NCI-H146 treated with DMSO at 0.1 percent for 48 hours (cell line): ENCODE measurements at regions not wholly inside any gene's neighbourhood (a gene's known extent, or its start where the extent isn't known, plus 50 kb on each side); places are given as distances from the start of the nearest gene placed in this dataset.

Experiments
- DNase-seq: peaks from one replicate; lab custom pipeline; 2025; ENCODE audit not compliant: unreplicated experiment; lab: John Stamatoyannopoulos, UW

DNA sequence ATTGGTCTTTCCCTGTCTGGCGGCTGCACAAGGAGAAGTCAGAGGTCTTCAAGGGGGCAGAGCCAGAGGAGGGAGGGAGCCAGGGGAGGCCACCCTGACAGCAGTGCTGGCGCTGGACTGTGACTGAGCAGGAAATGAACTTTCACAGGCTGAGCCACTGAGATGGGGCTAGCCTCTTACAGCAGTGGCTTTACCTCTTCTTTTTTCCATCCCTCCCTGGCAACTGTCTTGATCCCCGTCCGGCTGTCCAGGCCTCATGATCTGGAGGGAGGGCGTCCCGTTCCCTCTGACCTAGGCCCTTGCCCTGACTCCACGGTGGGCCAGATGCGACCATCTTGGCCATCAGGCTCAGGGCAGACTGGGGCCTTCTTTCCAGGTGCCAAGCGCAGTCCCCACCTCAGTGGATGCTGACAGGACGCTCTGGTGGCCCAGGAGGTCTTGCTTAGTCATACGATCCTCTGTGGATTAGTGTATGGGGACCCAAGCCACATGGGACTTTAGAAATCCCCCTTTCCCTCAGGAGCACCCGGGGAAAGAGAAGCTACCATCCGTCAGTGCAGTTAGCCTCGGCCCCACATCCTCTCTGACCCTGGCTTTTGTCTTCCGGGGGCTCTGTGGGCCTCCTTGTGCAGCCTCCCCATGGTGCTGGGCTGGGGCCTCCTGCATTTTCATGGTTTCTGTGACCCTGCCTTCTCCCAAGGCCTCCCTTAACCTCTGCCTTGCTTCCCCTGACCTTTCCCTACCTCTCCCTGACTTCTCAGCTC lies 57.4 kb upstream of the CCDC167 start:
- DNase-seq = no peak

DNA sequence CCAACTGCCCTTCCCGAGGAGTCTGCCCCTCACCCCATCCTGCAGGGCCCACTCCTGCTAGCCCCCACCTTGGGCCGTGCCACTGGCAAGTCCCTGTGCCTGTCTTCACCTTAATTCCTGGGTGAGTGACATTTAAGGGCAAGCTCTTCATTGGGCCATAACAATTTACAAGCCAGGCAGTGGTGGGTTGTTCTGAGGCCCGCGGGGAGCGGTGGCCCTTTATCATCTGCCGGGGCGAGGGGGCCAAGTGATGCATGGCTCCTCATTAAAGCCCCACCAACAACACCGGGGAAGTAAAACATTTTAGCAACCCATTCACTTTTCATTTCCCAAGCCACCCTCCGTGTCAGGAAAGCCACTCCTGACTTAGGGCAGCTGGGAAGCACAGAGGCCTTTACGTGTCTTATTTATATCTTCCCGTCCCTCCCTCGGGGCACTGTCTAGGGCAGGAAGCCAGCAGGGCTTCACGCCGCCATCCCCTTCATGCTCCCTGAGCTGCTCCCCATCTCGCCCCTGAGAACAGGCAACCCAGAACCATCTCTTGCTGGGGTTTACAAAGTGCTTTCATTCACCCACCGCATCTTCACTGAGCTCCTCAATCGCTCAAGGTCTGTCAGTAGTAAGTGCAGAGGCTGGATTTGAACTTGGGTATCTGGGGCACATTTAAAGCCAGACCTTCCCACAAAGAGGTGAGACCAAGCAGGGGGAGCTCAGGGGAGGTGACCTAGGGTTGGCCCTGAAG lies 55.5 kb upstream of the CCDC167 start:
- DNase-seq = no peak

DNA sequence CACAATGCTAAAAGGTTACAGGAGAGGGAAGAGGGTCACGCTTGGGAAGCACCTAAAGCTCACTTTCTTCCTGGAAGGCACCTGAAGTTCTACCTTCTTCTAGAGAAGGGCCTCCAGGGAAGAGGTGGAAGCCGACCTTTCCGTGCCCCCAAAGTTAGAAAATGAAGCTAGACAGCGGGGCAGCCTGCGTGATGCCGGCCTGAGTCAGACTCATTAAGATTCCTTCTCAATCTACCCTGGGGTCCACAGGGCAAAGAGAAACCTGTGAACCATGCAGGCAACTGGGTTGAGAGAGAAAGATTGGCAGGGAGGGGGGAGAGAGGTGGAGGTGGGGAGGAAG lies 54.8 kb upstream of the CCDC167 start:
- no peak for DNase-seq

DNA sequence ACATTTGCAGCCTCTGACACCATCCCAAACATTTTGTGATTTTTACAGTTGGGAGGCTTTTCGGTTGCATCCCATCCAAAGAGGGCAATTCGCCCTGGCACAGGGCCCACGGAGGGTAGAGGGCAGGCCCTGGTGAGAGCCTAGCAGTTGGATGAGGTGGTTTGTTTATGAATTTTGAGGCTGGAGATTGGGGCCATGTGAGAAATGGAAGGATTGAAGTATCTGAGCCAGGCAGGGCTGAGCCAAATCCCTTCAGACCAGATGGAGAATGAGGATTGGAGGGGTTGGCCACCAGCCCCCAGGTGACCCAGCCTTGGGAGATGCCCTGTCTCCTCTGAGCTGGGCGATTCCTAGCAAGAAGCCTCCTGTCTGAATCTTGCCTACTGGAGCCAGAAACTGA lies 52.6 kb upstream of the CCDC167 start:
- no peak for DNase-seq

DNA sequence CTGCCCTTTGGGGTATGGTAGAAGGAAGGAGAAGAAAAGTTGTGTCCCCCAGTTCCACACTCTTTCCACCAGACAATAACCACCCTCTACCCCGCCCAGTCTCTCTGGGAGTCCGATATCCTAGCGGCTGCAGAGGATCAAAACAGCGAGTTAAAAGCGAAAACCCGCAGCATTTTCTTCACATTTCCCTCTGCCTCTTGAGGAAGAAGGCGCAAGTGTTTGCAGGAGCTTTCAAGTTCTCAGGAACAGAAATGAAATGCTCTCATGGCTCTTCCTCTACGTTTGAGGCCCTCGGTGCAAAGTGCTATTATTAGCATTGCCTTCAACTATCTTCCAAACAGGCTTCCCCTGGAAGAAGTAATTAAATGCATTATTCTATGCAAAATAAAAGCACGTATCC lies 52.2 kb upstream of the CCDC167 start:
- DNase-seq = no peak

DNA sequence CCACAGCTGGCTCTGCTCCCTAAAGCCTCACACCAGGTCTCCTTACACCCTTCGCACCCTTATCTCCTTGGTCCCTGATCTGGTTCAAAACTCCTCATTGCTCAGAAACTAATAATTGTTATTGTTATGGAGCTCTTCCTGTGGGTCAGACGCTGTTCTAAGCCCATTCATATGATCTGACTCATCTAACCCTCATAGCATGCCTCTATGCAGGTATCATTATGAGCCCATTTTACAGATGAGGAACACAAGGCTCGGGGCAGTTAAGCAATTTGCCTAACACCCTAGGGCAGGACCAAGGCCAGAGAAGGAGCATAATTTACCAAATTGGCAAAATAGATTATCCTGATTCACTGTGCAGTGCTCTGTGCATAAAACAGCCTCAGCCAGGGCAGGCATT lies 51.8 kb upstream of the CCDC167 start:
- DNase-seq = no peak

DNA sequence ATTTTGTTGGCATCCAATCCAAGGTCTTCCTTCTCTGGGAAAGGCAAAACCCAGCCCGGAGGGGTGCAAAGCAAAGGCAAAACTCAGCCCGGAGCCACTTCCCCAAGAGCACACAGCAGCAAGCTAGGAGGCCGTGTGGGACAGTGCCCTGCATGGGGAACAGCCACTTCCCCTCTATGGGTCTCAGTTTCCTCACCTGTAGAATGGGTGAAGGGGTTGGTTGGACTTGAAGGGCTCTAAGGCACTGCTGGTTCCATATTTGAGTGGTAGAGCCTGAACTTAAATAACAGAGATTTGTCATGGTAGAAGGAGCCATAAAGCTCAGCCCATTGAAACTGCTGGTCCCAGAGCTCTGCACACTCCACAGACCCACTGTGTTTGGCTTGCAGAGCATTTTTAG lies 51.3 kb upstream of the CCDC167 start:
- no peak for DNase-seq

DNA sequence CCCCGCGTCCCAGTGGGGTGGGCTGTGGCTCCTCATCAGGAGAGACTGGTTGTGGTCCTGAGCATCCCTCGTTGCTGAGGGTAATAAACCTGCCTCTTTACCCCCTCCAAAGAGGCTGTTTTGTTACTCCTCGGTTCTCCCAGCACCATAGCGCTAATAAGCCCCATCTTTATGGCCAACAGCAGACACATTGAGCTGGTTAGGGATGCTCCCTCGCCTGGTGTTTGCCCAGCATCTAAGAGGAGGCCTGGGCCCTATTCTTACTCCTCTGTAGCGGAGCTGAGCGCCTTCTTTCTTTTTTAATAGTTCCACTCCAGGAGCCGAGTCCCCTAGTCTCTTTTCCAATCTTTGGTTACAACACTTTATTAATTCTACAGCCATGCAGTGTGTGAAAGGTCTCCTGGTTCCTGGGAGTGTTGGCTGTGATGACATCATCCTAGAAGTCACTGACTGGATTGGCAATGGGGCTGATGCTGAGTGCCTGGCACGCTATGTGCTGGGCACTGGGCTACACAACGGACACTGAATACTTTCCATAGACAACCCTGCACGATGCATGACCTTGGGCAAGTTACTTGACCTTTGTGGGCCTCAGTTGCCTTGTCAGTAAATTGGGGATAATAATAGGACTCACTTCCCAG lies 50.6 kb upstream of the CCDC167 start:
- no peak for DNase-seq

DNA sequence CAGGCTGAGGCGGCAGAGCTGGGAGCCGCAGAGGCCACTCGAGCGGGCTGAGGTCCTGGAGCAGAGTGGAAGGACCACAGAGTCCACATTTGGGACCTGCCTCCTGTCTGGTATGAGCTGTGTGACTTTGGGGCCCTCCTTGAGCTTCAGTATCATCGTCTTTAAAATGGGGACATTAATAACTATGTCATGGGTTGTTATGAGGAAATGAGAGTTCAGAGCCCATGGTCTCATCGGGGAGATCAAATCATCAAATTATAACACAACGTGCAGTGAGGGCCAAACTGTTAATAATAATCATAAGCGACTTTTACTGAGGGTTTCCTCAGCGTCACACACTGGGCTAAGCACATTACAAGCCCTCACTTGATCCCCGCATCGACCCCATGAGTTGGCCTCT lies 49.9 kb upstream of the CCDC167 start:
- no peak for DNase-seq
